ENCODE measurements at regions not wholly inside any gene's neighbourhood (a gene's known extent, or its start where the extent isn't known, plus 50 kb on each side); places are given as distances from the start of the nearest gene placed in this dataset.

GRCh38 chr20:57022306-57022705 is 244.1 kb downstream of the BMP7 start:
- TF ChIP-seq CTCF (IDR thresholded peaks at IDR 0.05 in 8 of 11, conservative IDR thresholded peaks at IDR 0.05 in 3 of 11) (no peak), POLR2A (IDR thresholded peaks at IDR 0.05) (no peak), POLR2AphosphoS5 (IDR thresholded peaks at IDR 0.05) (no peak)
